ENCODE measurements at regions not wholly inside any gene's neighbourhood (a gene's known extent, or its start where the extent isn't known, plus 50 kb on each side); places are given as distances from the start of the nearest gene placed in this dataset.
A peak's percentile ranks its signal among the peaks of the same experiment; 100 is the strongest.
"Not testable (repeated sequence)": the region's sequence is repeated elsewhere in the genome, so short reads cannot be mapped to it uniquely, and the experiment has no call there.

DNA sequence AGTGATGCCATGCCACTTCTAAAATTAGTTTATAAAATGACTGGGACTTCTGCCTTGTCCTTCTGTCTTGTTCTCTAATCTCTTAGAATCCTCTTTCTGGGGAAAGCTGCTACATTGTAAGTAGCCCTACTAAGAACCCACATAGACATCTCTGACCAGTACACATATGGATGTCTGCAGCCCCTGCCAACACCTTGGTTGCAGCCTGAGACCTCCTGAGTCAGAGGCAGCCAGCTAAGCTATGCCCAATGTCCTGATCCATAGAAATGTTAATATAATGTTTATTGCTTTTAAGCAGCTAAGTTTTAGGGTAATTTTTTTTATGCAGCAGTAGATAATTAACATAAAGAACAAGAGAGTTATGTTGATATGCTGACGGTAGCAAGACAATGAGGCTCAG lies 1029.5 kb upstream of the INTU start:
- no peak for DNase-seq (ENCODE audit: extremely low read depth, low read depth)

DNA sequence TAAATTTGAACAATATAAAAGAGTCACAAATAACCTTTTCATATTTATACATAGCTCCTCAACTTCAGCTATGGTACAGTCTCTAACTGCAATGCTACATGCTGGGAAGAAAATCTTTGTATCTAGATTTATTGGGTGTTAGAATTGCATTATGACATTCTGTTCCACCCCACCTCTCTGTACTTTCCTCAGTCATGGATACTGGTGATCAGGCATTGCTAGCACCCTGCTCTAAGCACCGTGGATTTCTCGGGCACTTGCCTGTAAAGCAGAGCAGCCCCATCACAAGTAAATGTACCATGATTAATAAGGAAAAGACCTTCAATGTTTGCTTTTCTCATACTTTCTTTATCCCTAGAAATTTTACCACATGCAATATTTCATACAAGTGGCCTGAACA lies 1028.9 kb upstream of the INTU start:
- DNase-seq (ENCODE audit: extremely low read depth, low read depth) = no peak

DNA sequence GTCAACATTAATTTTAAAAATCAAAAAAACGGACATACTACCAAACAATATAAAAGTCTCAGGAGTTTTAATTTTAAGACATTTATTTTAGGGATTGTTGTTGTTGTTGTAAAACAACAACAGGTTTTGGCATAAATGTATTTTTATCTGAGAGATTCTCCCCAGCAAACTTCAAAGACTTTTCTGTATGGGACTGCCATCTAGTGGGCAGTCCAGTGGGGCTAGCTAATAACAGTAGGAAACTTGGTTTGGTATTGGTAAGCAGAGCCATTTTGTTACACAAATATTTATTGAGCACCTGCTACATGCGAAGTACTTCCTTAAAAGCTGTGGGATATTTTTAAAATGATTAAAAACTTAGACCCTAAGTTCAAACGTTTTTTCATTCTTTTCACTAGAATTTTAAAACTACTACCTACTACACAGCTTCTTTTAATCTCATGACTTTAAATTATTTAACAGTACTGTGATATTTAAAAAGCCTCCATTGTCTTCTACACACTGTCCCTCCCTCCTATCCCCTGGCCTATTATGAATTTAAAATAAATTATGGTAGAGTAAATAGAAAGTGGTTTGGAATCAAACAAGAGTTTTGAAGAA lies 1028.4 kb upstream of the INTU start:
- peak; percentile 45 for DNase-seq (ENCODE audit: extremely low read depth, low read depth)

DNA sequence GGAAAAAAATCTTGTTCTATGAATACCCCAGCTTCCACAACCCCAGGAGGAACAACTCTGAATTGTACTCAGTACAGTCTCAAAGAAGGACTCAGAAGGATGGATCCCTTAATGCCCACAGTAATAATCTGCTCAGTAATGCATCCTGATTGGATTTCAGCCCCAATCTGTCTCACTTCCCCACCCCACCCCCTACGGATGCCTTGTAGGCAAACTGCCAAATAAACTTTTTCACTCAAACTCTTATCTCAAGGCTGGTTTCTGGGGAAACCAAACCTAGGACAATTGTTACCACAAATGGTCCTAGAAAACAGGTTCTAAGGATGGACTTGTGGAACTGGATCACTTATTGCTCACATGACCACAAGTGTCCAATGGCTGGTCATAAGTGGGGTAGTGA lies 1021.8 kb upstream of the INTU start:
- no peak for DNase-seq (ENCODE audit: extremely low read depth, low read depth)

DNA sequence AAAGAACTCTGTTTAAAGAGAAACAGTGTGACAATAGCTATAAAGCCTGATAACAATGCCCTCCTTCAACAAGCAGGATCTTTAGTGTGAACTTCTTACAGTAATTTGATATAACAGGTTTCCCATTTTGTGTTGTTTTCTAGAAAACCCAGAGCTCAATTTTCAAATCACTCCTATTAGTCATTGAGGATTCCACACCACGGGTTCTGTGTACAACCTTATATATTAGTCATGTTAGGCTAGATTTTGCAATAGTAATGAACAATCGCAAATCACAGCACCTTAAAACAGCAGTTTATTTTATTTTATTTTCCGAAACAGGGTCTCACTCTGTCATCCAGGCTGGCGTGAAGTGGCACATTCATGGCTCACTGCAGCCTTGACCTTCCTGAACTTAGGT lies 1020.9 kb upstream of the INTU start:
- DNase-seq (ENCODE audit: extremely low read depth, low read depth) = no peak

DNA sequence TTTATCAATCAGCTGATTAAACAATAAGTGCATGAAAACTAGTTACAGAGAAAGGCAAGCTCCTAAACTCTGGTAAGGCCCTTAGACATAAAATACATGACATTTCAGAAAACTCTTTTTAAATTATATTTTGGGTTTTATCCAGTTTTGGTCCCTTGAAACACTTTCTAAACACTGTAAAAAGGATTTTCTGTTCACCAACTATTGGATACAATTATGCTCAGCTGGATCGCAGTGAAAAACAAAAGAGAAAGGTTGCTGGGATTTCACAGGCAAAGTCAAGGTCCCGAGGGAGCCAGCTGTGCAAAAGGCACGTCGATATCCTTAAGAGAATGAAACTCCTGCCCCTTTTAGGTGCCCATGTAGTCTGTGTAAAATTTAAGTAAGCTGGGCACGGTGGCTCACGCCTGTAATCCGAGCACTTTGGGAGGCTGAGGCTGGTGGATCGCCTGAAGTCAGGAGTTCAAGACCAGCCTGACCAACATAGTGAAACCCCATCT lies 1018.4 kb upstream of the INTU start:
- no peak for DNase-seq (ENCODE audit: extremely low read depth, low read depth)

DNA sequence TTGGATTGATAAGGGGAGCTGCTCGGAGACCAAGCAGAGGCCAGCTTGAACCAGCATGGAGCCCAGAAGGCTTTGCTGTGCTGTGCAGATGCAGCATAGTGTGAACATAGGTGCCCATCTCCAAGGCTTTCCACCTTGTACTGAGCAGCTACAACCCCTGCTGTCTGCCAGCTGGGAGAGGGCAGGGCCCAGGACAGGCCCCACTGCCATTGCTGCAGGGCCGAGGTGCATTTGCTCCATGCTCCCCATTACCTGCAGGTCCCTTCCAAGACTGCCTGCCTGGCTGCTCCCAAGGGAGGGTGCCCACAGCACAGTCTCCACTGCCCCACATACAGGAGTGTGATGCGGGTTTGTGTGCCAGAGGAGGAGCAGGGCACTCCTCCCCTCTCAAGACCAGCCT lies 1016.0 kb upstream of the INTU start:
- no peak for DNase-seq (ENCODE audit: extremely low read depth, low read depth)

DNA sequence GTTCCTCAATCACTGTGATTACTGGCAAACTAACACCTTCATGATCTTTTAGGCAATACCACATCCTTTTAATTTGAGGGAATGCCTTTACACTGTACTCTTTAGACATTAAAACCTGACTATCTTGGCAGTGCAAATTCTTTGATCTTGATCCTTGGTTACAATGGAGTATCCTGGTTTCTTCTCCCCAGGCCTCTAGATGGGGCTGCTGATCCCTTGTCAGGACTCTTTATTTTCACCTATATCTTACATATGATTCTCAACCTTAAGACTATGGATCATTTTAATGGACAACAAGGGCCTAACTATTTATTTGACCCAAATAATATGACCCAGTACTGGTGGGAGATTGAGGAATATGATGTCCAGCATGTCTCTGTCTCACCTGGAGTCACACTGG lies 1005.5 kb upstream of the INTU start:
- peak; percentile 6 for DNase-seq (ENCODE audit: extremely low read depth, low read depth)

DNA sequence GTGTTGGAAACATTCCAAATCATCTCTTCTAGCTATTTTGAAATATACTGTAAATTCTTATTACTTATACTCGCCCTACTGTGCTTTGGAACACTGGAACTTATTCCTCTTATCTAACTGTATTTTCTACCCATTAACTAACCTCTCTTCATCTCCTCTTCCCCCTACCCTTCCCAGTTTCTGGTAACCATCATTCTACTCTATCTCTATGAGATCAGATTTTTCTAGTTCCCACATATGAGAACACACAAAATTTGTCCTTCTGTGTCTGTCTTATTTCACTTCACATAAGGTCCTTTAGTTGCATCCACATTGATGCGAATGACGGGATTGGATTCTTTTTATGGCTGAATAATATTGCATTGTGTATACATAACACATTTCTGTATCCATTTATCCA lies 1003.8 kb upstream of the INTU start:
- DNase-seq (ENCODE audit: extremely low read depth, low read depth) = no peak

DNA sequence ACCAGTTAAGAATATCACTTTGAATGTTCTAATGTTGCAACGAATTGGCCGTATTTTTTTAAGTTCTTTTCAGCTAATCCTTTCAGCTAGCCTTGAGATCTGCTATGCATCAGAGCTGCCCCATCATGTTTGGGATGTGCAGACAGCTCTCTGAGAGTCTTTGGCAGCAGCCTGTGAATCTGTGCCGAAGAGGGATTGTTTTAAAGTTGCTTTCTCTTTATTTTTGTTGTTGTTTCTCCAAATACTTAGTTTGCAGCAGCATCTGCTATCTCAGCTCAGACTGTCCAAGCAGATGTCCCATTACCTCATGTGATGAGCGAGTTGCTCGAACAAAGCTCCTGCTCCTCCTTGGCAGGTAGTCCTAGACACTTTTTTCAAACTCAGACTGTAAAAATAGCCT lies 1002.5 kb upstream of the INTU start:
- no peak for DNase-seq (ENCODE audit: extremely low read depth, low read depth)

DNA sequence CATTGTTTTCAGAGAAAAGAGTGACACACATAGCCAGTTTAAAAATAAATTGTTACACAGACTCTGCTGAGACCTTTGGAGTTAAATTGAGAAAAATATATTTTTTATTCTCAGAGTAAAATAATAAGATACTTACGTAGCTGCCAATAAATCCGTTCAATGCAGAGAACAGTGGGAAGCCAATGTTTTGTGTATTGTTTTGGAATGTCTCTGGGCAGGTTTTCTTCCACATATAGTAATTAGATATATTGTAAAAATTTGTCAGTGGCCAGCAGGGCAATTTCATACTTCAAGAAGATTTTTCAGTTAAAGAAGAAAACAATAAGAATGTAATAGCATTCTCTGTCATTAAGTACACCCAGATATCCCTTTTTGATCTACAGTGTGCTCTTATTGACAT lies 999.5 kb upstream of the INTU start:
- DNase-seq (ENCODE audit: extremely low read depth, low read depth) = no peak

DNA sequence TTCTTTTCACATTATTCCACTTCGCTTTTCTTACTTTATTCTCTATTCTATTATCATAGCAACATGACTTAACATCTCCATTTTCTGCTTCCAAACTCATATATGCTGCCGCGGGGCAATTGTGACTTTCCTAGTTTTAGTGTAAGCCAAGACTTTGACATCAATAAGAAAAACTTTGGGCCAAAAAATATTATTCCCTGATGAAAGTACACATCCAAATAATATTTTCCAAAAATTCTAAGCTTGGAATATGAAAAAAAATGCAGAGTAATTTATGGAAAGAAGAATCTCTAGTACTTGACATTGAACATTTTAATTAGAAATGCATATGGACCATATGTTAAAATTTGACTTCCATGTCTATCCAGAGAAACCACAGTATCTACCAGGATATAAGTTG lies 995.1 kb upstream of the INTU start:
- no peak for DNase-seq (ENCODE audit: extremely low read depth, low read depth)

DNA sequence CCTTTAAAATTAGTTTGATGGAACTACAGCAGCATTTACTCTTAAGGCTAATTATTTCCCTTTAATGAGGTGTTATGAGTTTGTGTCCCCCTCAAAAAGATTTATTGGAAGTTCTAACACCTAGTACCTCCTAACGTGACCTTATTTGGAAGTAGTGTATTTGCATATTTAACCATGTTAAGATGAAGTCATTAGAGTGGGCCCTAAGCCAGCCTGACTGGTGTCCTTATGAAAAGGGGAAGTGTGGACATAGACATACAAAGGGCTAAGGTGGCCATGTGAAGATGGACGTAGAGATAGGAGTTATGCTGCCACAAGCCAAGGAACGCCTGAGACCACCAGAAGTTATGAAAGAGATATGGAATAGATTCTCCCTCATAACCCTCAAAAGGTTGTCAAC lies 985.4 kb upstream of the INTU start:
- DNase-seq (ENCODE audit: extremely low read depth, low read depth) = no peak

DNA sequence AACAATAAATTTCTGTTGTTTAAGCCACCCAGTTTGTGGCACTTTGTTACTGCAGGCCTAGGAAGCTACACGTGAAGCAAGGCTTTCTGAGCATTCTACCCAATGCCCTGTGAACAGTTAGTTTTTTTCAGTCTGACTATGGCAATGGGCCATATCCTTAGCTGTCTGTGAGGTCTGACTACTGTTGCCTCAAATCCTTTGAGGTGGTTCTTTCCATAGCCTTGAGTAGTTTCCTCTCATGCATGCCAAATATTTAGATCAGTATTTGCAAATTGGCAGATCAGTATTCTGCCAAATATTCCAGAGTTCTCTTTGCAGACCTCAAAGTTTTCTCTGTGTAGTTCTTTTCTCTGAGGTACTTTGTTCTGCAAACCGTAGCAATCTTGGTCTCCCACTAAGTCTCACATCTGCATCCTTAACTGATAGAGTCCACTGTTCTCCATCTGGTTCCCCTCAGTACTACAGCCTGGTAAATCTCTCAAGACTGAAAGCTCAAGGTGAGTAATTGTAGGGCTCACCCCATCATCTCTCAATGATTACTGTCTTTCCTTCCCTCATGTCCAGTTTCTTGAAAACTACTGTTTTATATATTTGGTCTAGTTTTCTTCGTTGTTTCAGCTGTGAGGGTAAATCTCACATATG lies 984.9 kb upstream of the INTU start:
- DNase-seq (ENCODE audit: extremely low read depth, low read depth) = no peak

DNA sequence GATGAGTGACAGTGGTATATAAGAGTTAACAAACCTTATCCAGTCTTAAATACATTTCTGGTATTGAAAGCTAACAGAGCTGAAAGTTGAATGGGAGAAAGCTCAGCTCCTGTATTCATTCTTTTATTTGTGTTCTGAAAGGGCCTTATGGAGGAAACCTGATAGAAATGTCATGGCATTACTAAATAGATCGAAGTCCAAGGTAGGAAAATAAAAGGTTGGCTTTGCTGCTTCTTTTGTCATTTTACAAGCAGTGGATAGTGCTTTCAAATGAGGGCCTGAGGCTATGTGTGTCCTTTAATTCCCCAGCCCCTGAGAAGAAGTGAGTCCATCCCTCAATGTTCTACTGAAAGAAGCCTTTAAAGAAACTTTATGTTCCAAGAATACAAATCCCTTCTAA lies 974.3 kb upstream of the INTU start:
- DNase-seq (ENCODE audit: extremely low read depth, low read depth) = no peak

DNA sequence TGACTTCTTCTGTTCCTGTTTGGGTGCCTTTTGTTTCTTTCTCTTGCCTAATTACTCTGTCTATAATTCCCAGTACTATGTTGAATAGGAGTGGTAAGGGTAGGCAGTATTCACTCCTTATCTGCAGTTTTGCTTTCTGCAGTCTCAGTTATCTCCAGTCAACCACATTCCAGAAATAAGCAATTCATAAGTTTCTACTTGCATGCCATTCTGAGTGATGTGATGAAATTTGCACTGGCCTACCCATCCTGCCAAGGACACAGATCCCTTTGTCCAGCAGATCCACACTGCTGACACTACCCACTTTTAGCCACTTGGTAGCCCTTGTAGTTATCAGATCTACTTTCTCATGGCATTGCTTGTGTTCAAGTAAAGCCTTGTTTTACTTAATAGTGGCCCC lies 971.6 kb upstream of the INTU start:
- no peak for DNase-seq (ENCODE audit: extremely low read depth, low read depth)

DNA sequence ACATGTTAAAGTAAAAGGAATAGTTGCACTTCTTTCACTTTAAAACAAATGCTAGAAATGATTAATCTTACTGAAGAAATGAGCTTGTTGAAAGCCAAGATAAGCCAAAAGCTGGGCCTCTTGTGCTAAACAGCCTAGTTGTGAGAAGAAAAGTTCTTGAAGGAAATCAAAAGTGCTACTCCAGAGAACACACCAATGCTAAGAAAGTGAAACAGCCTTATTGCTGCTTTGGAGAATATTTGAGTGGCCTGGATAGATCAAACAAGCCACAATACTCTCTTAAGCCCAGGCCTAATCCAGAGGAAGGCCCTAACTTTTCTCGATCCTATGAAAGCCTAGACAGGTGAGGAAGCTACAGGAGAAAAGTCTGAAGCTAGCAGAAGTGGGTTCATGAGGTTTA lies 967.9 kb upstream of the INTU start:
- DNase-seq (ENCODE audit: extremely low read depth, low read depth) = no peak

DNA sequence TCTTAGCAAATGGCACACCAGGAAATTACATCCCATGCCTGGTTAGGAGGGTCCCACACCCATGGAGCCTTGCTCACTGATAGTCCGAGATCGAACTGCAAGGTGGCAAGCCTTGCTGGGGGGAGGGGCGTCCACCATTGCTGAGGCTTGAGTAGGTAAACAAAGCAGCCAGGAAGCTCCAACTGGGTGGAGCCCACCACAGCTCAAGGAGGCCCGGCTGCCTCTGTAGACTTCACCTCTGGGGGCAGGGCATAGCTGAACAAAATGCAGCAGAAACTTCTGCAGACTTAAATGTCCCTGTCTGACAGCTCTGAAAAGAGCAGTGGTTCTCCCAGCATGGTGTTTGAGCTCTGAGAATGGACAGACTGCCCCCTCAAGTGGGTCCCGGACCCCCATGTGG lies 962.7 kb upstream of the INTU start:
- not testable (repeated sequence) for DNase-seq (ENCODE audit: extremely low read depth, low read depth)

DNA sequence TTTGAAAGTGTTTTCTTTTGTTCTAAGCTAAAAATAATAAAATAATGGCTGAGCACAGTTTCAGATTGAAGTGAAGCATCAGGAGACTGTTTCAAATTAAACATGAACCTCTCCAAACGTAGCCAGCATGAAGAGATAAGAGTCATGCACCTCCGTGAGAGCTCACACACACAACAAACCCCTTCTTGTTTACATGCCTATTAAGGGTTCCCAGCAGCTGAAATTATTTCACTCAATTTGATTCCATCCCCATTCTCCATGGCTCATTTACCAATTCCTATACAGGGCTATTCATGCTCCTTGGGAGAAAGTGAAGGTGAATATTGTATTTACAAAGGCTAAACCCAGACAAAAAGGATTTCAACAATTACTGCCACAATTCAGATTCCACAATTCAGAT lies 954.1 kb upstream of the INTU start:
- no peak for DNase-seq (ENCODE audit: extremely low read depth, low read depth)

DNA sequence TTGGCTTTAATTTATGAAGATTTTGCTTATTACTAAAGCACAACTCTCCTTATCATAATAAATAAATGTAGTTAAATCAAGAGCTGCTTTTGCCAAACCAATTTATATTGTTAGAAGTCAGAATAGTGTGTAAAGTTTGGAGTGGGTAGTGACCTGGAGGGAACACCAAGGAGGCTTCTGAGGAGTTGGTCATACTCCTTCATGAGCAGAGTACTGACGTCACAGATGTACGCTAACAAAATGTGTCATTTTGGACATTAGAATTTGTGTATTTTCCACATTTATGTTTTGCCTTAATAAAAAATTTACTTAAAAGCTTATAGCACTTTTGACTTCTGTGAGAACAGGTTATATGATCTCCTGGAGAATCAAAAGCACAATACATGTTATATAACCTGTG lies 953.5 kb upstream of the INTU start:
- no peak for DNase-seq (ENCODE audit: extremely low read depth, low read depth)

DNA sequence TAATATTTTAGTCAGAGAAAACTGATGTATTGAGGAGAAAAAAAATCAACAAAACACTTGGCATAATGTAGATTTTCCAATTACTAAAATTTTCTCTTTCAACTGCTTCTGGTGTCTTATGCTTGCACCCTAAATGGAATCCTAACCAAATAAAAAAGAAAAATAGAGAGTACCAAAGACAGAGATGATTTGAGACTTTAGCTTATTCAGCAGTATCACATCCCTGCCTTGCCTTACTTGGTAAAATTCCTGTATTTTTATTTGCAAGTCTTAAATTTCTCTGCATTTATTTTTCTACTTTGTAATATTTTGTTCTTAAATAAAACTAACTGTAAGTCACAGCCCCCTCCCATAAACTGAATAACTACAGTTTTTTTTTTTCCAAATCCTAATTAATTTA lies 950.5 kb upstream of the INTU start:
- DNase-seq (ENCODE audit: extremely low read depth, low read depth) = no peak

DNA sequence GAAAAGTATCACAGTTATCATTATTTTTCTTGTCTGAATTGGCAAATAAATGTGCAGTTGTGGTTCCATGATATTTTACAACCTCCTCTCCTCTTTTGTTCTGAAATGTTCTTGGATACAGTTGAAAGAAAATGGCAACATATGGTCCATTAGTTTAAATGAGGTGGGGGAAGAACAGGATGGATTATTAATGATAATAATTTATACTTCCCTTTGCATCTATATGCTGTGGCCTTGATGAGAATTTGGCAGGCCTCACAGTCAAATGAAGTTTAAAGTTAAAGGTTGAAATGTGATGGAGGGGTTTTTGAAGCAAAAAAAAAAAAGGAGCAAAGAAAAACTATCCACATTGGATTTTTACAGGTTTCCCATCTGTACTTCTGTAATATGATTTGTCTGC lies 946.3 kb upstream of the INTU start:
- DNase-seq (ENCODE audit: extremely low read depth, low read depth) = no peak

Measured in NCI-H460 (cell line).